GM21515 (cell line): ENCODE measurements at regions not wholly inside any gene's neighbourhood (a gene's known extent, or its start where the extent isn't known, plus 50 kb on each side); places are given as distances from the start of the nearest gene placed in this dataset.

ENCODE experiments used
- ATAC-seq: cut with Tn5 transposase; IDR thresholded peaks from one replicate; pipeline ENCODE4 v1.9.1; 2021; ENCODE audit not compliant: unreplicated experiment

DNA sequence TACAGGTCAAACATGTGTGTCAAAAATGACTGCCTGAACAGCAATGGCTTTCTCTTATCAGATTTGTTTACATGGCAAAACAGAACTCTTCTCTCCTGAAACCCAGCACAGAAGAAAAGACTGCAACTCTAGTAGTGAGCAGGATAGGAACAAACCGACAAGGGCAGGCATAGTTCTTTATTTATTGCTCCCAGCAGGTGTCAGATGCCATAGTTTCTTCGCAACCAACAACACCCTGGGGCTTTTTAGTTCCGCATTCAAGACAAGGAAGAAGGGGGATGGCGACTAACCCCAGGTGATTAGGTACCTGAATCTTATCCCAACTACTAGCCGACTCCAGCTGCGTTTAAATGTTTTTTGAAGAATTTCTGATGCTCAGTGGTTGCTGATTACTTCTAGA, 367.5 kb upstream of the FIGN start:
- no peak for ATAC-seq

- ATAC-seq = no peak
Measured at GRCh38 chr2:164102366-164102765, 366.6 kb upstream of the FIGN start.

DNA sequence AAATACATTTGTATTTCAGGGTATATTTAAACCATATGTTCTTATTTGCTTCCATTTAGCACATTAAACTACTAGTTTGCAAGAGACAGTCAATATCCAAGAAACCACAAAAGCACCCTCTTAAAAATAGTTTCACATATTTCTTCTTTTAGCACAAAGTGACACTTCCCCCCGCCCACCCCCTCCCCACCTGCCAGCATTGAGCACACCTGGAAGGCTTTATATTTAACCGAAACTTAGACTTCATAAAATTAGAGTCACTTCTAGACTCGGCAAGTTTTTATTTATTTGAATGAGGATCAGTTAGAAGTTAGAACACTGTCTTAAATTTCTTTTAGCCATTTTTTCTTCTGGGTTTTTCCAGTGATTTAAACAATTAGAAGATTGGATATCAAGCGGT, 355.9 kb upstream of the FIGN start:
- ATAC-seq = no peak

DNA sequence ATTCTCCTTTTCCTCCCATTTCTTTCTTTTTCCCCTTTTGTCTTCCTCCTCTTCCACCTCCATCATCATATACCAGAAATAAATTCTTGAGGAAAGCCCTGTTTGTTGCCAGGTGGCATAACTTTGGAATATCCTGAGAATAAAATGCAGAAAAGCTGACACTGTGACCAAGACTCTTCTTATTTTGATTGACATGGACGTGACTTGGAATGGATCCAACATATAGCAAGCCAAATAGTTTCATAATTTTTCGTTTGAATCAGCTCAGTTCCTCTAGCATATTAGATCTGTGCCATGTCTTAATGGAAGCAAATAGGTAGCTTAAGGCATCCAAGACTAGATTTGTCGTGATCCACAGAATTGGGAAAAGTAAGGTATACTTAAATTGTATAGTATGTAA, 354.7 kb upstream of the FIGN start:
- no peak for ATAC-seq

DNA sequence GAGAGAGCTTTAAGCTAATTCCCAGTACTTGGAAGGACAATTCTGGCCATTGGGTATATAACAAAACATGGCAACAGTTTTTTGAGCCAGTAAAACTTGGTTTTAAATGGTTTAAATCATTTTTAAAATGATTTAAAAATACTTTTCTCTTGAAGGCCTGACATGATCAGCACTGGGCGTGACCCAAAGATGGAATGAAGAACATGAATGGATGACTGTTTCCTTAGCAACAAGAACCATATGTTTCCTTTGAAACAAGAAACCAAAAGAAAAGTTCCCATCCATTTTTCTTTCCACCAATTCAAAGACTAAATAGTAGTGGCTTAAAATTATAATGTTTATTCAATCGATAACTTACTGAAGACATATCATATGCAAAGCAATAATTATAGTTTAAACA, 348.3 kb upstream of the FIGN start:
- ATAC-seq = no peak

DNA sequence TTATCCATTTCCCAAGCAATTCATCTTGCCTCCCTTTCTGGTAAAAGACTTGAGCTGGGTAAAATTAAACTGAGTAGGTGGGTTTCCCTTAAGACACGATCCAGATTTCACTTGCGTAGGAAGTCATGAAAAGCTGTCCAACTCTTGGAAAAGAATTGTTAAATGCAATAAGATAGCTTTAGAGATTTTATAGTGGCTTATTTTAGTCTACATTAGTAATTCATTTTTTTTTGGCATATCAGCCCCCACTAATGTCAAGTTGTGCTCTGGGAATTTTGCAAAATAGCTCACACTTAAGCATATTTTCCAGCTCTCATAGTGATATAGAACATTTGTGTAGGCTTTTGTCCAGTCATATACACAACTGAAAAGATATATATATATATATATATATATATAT, 344.7 kb upstream of the FIGN start:
- ATAC-seq = no peak

DNA sequence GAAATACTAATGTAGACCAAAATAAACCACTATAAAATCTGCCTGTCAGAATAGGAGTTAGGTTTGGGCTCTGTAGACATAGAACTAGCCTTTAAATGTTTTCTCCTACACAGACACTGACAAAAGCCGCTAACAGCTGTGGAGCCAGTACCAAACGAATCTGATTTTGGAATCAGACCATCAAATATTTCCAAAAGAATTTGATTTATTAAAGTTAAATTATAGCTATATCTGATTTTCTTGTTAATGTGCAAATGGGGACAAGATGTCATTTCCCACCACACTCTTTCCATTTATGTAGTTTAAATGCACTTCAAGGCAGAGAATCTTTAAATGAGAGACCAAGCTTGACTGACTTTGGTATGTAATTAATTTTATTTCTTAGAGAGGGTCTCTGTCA, 343.4 kb upstream of the FIGN start:
- no peak for ATAC-seq

DNA sequence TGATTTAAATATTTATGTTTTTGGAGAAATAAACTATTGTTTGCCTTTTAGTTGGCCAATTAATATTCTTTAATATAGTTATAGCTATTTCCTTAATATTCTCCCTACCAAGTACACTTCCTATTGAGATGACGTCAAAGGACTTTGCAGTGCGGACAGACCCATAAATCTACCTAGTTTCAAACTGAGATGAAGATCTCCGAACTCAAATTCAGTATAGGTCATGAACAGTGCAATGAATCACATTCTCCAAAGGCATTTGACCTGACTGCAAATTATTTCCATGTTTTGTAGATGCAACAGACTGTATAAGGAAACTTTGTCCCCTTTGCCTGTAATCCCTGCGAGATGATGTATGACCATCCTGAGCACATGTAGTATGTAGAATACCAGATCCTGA, 342.6 kb upstream of the FIGN start:
- ATAC-seq = no peak

GRCh38 chr2:164073101-164074074, 337.6 kb upstream of the FIGN start:
- ATAC-seq = no peak

DNA sequence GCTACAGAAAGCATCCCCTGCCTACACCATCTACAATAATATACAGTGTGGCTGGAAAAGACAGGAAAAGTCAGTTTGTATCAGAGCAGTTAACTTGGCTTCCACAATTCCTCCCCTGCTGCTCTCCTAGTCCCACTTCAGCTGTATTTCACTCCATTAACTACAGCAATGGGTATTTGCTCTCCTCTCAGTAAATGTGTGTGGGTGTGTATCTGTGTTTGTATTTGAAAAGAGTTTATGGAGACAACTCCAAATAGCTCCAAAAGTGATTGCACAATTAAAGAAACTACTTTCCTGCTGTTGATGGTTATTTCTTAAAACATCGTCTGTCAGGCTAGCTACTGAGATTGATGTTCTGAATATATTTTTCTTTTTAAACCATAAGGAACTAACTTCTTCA, 333.7 kb upstream of the FIGN start:
- ATAC-seq = no peak

GRCh38 chr2:164068063-164068462, 332.3 kb upstream of the FIGN start:
- no peak for ATAC-seq

DNA sequence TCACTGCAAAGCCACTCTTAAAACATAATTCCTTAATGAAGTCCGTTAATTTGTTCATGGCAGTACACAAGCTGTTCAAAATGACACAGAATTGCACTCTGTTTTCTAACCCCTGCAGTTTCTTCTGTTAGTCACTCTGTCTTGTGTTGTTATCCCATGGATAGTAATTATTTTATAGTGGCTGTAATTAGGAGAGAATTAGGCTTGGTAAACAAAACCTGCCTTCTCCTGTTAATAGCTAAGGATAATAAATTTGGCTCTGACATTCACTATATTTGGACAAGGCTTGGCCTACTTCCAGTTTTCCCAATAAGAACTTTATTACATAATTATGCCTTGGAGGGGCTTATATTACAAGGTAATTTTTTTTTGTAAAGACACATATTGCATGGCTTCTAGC, 330.3 kb upstream of the FIGN start:
- ATAC-seq = no peak

GRCh38 chr2:164065038-164065437, 329.2 kb upstream of the FIGN start:
- no peak for ATAC-seq

- no peak for ATAC-seq
Measured at GRCh38 chr2:164061129-164061746, 325.4 kb upstream of the FIGN start.

DNA sequence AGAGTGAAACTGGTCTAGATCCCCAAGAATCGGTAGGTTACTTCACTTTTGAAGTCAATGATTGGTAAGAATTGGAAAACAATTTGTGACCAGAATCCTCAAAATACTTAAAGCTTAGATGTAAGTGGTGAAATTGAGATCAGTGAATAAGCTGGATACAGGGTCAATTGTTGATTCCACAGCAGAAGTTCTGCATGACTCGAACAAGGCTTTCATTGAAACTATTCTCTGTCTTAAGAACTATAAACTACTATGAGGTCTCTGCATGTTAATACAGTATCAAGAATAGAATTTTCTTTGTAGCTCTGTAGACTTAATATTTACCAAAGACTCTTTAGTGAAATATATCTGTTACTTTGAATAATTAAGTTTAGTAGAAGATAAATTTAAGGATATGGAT, 324.2 kb upstream of the FIGN start:
- ATAC-seq = no peak

DNA sequence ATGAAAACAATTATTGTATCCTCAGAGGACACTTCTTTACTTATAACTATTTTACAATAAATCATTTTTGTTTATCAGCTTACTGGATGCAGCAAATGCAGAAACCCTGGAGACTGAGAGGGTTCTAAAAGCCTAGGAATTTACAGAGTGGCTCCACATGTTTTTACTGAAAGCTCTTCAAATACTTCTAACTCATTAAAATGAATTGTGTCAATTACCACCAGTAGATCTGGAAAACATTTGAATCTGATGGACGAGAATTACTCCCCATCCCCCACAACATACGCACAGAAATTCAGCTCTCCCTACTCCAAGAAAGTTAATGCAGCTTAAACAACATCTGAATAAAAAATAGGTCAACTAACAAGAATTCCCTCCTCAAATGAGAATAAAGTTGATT, 319.8 kb upstream of the FIGN start:
- no peak for ATAC-seq

DNA sequence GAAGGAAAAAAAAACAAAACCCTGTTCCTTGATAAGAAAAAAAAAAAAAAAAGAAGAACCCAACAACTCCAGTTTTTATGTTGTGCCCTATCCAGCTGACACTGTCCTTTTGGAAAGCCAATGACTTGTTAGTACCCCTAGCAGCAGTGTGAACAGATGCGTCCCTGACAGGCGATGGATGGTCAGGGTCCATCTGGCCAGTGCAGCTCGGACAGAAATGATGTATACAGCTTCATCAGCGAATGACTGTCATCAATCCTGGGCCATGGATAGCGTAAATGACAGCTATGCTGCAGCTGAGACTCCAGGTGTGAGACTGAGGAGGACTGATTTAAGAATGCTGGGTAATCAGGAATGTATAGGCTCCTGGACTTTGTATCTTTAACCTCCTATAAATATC, 318.8 kb upstream of the FIGN start:
- no peak for ATAC-seq

DNA sequence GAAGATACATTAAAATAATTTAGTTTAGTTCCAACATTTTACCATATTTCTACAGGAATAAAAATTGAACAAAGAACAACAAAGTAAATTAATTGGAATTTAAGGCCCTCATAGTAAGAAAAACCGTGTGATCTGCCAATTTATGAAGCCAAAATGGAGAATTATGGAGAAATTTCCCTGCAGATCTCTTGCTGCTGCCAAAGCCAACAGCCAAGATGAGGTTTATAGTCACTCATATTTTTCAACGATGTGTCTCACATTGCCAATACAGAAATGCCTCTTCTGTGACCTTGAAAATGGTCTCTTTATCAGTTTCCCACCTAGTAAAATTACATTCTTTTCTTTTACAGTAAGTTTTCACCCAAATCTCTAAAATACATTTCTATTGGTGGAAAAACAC, 317.2 kb upstream of the FIGN start:
- no peak for ATAC-seq

DNA sequence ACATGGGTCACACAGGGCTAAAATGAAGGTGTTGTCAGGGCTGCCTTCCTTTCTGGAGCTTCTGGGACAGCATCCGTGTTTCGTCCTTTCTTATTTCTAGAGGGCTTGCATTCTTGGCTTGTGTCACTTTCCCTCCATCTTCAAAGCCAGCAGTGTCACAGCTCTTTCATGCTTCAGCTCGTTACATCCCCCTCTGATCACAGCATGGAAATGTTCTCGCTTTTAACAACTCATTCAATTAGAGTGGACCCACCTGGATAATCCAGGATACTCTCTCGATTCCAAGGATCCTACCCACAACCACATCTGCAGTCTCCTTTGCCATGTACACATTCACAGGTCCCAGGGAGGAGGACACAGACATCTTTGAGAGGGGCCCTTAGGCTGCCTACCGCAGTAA, 316.2 kb upstream of the FIGN start:
- ATAC-seq = no peak

DNA sequence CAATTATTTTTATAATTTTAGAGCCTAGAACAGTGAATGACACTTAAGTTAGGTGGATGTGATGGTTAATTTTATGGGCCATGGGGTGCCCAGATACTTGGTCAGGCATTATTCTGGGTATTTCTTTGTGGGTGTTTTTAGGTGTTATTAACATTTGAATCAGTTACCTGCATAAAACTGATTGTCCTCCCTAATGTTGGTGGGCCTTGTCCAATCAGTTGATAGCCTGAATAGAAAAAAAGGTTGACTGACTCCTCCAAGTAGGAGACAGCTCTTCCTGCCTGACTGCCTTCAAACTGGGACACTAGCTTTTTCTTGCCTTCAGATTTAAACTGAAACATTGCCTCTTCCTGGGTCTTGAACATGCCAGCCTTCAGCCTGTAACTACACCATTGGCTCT, 312.9 kb upstream of the FIGN start:
- ATAC-seq = no peak

GRCh38 chr2:164046040-164046439, 310.2 kb upstream of the FIGN start:
- no peak for ATAC-seq

GRCh38 chr2:164044622-164045021, 308.8 kb upstream of the FIGN start:
- ATAC-seq = no peak

GRCh38 chr2:164039270-164039669, 303.5 kb upstream of the FIGN start:
- no peak for ATAC-seq
